ENCODE measurements at regions not wholly inside any gene's neighbourhood (a gene's known extent, or its start where the extent isn't known, plus 50 kb on each side); places are given as distances from the start of the nearest gene placed in this dataset.

DNA sequence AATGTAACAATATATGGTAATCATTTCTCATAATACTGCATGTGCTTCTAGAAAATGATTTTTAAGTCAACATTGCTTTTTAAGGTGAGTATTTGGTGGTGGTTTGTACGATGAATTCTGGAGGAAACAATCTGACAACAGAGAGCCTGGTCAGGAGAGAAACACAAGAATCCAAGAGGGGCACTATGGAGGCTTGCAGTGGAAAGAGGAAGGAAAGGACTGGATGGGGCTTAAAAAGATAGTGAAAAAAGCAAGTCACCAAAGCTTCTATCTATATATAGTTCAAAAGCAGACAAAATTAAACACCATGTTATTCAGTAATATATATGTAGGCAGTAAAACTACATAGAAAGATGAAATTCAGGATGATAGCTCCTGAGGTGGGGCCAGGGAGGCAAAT lies 109.4 kb upstream of the SERTAD2 start:
- TF ChIP-seq, protein P1, sequence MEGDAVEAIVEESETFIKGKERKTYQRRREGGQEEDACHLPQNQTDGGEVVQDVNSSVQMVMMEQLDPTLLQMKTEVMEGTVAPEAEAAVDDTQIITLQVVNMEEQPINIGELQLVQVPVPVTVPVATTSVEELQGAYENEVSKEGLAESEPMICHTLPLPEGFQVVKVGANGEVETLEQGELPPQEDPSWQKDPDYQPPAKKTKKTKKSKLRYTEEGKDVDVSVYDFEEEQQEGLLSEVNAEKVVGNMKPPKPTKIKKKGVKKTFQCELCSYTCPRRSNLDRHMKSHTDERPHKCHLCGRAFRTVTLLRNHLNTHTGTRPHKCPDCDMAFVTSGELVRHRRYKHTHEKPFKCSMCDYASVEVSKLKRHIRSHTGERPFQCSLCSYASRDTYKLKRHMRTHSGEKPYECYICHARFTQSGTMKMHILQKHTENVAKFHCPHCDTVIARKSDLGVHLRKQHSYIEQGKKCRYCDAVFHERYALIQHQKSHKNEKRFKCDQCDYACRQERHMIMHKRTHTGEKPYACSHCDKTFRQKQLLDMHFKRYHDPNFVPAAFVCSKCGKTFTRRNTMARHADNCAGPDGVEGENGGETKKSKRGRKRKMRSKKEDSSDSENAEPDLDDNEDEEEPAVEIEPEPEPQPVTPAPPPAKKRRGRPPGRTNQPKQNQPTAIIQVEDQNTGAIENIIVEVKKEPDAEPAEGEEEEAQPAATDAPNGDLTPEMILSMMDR (IDR thresholded peaks at IDR 0.05; ENCODE audit: control extremely low read depth in 1 of 3, insufficient read depth in 1 of 3, low read depth in 1 of 3, low read length in 3 of 3) = no peak
- no peak for TF ChIP-seq CHD1 (IDR thresholded peaks at IDR 0.05; ENCODE audit: low read depth, low read length)
- no peak for TF ChIP-seq SIN3A (conservative IDR thresholded peaks at IDR 0.05 in 1 of 2, IDR thresholded peaks at IDR 0.05 in 1 of 2; ENCODE audit: low read depth in 1 of 2, low read length in 2 of 2)
- TF ChIP-seq MAFK (IDR thresholded peaks at IDR 0.05; ENCODE audit: low read depth, low read length) = no peak
- TF ChIP-seq SUZ12 (IDR thresholded peaks at IDR 0.05; ENCODE audit: low read length) = no peak
- TF ChIP-seq EGR1 (IDR thresholded peaks at IDR 0.05; ENCODE audit: borderline replicate concordance, low read depth, low read length) = no peak
- no peak for TF ChIP-seq RFX5 (IDR thresholded peaks at IDR 0.05; ENCODE audit: borderline replicate concordance, low read depth, low read length)
- no peak for TF ChIP-seq CHD2 (IDR thresholded peaks at IDR 0.05; ENCODE audit: low read length)
- no peak for TF ChIP-seq EZH2 (IDR thresholded peaks at IDR 0.05; ENCODE audit: low read depth, low read length, severe bottlenecking)
- no peak for TF ChIP-seq POLR2A (IDR thresholded peaks at IDR 0.05; ENCODE audit: control extremely low read depth in 1 of 2, low read depth in 2 of 2, low read length in 2 of 2)

Data from H1 (cell line).